ENCODE measurements at regions not wholly inside any gene's neighbourhood (a gene's known extent, or its start where the extent isn't known, plus 50 kb on each side); places are given as distances from the start of the nearest gene placed in this dataset.

DNA sequence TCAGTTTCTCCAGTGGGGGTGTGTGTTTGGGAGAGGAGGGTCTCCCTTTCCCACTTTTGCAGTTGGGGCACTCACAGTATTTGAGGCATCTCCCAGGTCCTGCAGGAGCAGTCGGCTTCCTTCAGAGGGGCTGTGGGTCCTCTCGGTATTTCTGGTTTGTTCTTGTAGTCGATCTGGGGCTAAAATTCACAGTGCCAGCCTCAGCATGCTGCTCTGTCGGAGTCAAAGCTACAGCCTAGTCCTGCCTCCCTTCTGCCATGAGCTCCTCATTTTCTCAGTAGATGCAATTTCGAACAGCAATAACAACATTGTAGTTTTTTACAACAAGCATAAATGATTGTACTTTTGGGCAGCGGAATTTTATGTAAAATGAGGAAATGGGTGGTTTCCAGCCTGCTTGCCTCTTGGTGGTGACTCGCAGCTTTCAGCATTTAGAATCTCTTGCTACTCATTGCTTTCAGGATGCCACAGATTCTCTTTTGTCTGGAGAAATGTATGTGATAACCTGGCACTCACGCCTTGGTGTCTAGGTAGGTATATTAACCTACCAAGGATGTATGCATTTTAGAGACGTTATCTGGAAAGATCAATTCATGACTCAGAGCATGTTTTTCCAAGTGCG lies 82.4 kb upstream of the C21orf91 start:
- DNase-seq (ENCODE audit: low read depth) = peak; percentile 51
- TF ChIP-seq, protein P1, sequence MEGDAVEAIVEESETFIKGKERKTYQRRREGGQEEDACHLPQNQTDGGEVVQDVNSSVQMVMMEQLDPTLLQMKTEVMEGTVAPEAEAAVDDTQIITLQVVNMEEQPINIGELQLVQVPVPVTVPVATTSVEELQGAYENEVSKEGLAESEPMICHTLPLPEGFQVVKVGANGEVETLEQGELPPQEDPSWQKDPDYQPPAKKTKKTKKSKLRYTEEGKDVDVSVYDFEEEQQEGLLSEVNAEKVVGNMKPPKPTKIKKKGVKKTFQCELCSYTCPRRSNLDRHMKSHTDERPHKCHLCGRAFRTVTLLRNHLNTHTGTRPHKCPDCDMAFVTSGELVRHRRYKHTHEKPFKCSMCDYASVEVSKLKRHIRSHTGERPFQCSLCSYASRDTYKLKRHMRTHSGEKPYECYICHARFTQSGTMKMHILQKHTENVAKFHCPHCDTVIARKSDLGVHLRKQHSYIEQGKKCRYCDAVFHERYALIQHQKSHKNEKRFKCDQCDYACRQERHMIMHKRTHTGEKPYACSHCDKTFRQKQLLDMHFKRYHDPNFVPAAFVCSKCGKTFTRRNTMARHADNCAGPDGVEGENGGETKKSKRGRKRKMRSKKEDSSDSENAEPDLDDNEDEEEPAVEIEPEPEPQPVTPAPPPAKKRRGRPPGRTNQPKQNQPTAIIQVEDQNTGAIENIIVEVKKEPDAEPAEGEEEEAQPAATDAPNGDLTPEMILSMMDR (IDR thresholded peaks at IDR 0.05; ENCODE audit: insufficient read depth, low read depth, low read length, missing control alignments) = no peak
- H3K4me3 ChIP-seq (ENCODE audit: low read length) = no peak overlapping the region

DNA sequence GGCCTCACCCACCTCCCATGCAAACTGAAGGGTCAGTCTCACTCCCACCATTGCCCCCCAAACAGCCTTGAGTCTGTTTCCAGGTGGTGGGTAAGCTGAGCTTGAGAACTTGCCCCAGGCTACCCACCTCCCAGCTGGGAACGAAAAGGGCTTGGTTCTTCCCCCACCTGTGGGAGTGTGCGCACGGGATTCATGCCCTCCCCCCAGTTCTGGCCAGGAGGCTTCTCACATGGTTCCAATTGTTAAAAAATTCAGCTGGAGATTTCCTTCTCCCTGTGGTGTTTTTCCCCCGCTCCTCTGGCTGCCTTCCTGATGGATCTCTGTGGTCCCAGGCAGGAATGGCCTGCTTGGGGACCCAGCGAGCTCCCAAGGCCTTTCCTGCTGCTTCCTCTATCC lies 81.8 kb upstream of the C21orf91 start:
- TF ChIP-seq, protein P1 (IDR thresholded peaks at IDR 0.05; ENCODE audit: insufficient read depth, low read depth, low read length, missing control alignments) = no peak
- DNase-seq (ENCODE audit: low read depth) = no peak
- no peak overlapping the region for H3K4me3 ChIP-seq (ENCODE audit: low read length)

DNA sequence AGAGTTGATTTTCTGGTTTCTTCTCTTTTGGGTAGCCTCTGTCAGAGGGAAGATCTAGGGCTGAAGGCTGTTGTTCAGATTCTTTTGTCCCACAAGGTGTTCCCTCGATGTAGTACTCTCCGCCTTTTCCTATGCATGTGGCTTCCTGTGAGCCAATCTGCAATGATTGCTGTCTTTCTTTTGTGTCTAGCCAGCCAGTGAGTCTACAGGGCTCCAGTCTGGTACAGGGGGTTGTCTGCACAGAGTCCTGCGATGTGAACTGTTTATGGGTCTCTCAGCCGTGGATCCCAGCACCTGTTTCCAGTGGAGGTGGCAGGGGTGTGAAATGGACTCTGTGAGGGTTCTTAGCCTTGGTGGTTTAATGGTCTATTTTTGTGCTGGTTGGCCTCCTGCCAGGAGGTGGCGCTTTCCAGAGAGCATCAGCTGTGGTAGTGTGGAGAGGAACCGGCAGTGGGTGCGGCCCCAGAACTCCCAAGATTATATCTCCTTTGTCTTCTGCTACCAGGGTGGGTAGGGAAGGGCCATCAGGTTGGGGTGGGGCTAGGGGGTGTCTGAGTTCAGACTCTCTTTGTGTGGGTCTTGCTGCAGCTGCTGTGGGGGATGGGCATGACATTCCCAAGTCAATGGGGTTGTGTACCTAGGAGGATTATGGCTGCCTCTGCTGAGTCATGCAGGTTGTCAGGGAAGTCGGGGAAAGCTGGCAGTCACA lies 81.3 kb upstream of the C21orf91 start:
- H3K4me3 ChIP-seq (ENCODE audit: low read length) = no peak overlapping the region
- TF ChIP-seq, protein P1 (IDR thresholded peaks at IDR 0.05; ENCODE audit: insufficient read depth, low read depth, low read length, missing control alignments) = no peak
- no peak for DNase-seq (ENCODE audit: low read depth)

DNA sequence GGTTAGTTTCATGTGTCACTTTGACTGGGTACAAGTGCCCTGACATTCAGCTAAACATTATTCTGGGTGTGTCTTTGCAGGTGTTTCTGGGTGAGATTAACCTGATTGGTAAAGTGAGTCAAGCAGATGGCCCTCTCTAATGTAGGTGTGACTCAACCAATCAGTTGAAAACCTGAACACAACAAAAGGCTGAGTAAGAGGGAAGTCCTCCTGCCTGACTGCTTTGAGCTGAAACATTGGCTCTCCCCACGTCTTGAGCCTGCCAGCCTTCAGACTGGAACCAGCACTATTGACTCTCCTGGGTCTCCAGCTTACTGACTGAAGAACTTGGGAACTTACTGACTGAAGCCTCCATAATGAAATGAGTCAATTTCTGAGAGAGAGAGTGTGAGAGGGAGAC lies 70.0 kb upstream of the C21orf91 start:
- DNase-seq (ENCODE audit: low read depth) = peak; percentile 76
- TF ChIP-seq, protein P1 (IDR thresholded peaks at IDR 0.05; ENCODE audit: insufficient read depth, low read depth, low read length, missing control alignments) = no peak
- H3K4me3 ChIP-seq (ENCODE audit: low read length) = no peak overlapping the region

DNA sequence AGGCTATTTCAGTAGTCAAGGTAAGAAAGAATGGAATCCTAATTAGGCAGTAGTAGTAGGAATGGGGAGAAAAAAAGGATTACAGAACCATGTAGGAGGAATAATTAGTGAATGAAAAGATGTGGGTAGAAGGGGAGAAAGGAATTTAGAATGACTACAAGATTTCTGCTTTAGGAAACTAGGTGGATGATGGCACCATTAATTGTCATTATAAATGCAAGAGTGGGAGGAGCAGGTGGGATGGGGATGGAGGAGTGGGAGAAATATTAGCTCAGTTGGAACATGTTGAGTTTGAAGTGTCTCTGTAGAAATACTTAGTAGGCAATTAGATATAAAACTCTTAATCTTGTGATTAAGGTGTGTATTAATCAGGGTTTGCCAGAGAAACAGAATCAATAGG lies 50.0 kb upstream of the C21orf91 start:
- no peak for DNase-seq (ENCODE audit: low read depth)
- TF ChIP-seq, protein P1 (IDR thresholded peaks at IDR 0.05; ENCODE audit: insufficient read depth, low read depth, low read length, missing control alignments) = no peak
- no peak overlapping the region for H3K4me3 ChIP-seq (ENCODE audit: low read length)

Data from epithelial cell of esophagus (primary cell).